ENCODE measurements at regions not wholly inside any gene's neighbourhood (a gene's known extent, or its start where the extent isn't known, plus 50 kb on each side); places are given as distances from the start of the nearest gene placed in this dataset.
"Not testable (repeated sequence)": the region's sequence is repeated elsewhere in the genome, so short reads cannot be mapped to it uniquely, and the experiment has no call there.

DNA sequence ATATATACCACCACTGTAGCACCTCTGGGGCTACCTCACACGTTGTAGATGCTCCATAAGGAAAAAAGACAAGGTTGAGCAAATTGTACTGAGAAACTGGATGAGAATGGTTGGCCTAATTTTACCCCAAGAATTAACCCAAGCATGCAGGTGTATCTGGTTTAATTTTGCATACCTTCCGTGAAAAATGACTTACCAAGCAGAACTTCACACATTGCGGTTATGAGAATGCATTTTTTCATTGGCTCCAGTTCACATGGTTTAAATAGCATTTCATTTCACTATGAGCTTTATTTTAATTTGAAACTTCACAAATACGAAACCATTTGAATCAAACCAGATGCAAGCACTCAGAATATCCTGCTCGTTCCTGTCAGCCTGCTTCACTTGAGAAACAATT is 512.2 kb downstream of the LTN1 start:
- no peak overlapping the region for H3K4me2 ChIP-seq (ENCODE audit: low read depth, low read length, poor library complexity, severe bottlenecking)
- no peaks in the 10 kb centered on the region for H3K27me3 ChIP-seq (ENCODE audit: insufficient read depth, low read length, poor library complexity, severe bottlenecking)

DNA sequence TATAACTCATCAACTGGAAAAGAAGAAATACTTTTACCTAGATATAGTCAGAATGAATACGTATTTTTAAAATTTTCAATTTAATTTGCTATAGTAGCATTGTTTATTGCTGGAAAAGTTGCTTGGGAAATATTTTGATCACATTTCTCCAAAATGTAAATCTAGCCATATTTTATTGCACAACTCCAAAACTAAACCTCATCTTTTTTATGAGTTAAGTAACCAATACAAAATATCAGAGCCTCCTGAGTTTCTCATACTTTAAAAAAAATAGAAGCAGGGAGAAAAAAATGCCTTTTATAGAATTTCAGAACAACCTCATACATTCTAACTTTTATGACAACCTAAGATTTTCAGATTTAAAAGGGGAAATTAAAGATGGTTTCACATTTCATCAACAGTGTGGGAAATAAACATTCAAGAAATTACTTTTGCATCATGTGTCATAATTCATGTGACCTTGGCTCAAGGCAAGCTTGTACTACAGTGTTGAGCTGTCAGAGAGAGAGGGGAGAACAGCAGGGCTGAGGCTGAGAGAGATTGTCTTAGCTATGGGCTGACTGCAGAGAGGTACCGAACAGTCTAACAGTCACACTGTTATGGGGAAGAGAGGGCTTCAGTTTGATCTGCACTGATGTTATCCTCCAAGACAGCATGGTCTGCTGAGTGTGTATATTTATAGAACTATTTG is 519.0 kb downstream of the LTN1 start:
- H3K4me2 ChIP-seq (ENCODE audit: low read depth, low read length, poor library complexity, severe bottlenecking): no peak overlapping the region

More for the DNA sequence above, 512.2 kb downstream of the LTN1 start:
- Histone ChIP-seq H3K9me2 (replicated peaks; ENCODE audit: low read depth, low read length) (no peaks in the 10 kb centered on the region), H3F3A (ENCODE audit: low read depth) (no peaks in the 10 kb centered on the region), H3K9me3 (ENCODE audit: insufficient read depth, low read depth, low read length) (0 out of 2 replicates have a peak, but pooled peaks cover 3% of the 10 kb centered on the region), H3K4me1 (ENCODE audit: insufficient read depth, low read length, poor library complexity, severe bottlenecking) (no peaks in the 10 kb centered on the region), H3K4me3 (ENCODE audit: low read length, poor library complexity, severe bottlenecking) (no peak overlapping the region), H3K9ac (ENCODE audit: low read depth, low read length, poor library complexity, severe bottlenecking) (no peak overlapping the region), H2AFZ (ENCODE audit: low read length) (no peak overlapping the region), H3K36me3 (ENCODE audit: insufficient read depth, low read length) (no peaks in the 10 kb centered on the region), H3K79me2 (ENCODE audit: insufficient read depth, low read length) (no peaks in the 10 kb centered on the region), H4K20me1 (ENCODE audit: insufficient read depth, low read length, poor library complexity, severe bottlenecking) (no peaks in the 10 kb centered on the region)
- no peak for TF ChIP-seq EZH2phosphoT487 (IDR thresholded peaks at IDR 0.05; ENCODE audit: borderline replicate concordance)
- TF ChIP-seq, protein P1, sequence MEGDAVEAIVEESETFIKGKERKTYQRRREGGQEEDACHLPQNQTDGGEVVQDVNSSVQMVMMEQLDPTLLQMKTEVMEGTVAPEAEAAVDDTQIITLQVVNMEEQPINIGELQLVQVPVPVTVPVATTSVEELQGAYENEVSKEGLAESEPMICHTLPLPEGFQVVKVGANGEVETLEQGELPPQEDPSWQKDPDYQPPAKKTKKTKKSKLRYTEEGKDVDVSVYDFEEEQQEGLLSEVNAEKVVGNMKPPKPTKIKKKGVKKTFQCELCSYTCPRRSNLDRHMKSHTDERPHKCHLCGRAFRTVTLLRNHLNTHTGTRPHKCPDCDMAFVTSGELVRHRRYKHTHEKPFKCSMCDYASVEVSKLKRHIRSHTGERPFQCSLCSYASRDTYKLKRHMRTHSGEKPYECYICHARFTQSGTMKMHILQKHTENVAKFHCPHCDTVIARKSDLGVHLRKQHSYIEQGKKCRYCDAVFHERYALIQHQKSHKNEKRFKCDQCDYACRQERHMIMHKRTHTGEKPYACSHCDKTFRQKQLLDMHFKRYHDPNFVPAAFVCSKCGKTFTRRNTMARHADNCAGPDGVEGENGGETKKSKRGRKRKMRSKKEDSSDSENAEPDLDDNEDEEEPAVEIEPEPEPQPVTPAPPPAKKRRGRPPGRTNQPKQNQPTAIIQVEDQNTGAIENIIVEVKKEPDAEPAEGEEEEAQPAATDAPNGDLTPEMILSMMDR (conservative IDR thresholded peaks at IDR 0.05; ENCODE audit: low read length): no peak

DNA sequence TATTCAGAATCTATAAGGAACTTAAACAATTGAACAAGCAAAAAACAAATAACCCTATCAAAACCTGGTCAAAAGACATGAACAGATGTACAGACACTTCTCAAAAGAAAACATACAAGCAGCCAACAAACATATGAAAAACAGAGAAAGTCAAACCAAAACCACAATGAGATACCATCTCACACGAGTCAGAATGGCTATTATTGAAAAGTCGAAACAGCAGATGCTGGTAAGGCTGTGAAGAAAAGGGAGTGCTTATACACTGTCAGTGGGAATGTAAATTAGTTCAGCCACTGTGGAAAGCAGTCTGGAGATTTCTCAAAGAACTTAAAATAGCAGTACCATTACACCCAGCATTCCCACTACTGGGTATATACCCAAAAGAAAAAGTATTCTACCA is 520.1 kb downstream of the LTN1 start:
- not testable (repeated sequence) for H3K79me2 ChIP-seq (ENCODE audit: insufficient read depth, low read length); H3K4me2 ChIP-seq (ENCODE audit: low read depth, low read length, poor library complexity, severe bottlenecking); H3K9ac ChIP-seq (ENCODE audit: low read depth, low read length, poor library complexity, severe bottlenecking); H3K27me3 ChIP-seq (ENCODE audit: insufficient read depth, low read length, poor library complexity, severe bottlenecking); H3K9me3 ChIP-seq (ENCODE audit: insufficient read depth, low read depth, low read length); H3K9me2 ChIP-seq (replicated peaks; ENCODE audit: low read depth, low read length); H3K36me3 ChIP-seq (ENCODE audit: insufficient read depth, low read length); H2AFZ ChIP-seq (ENCODE audit: low read length); H3K4me1 ChIP-seq (ENCODE audit: insufficient read depth, low read length, poor library complexity, severe bottlenecking); H3K4me3 ChIP-seq (ENCODE audit: low read length, poor library complexity, severe bottlenecking); H4K20me1 ChIP-seq (ENCODE audit: insufficient read depth, low read length, poor library complexity, severe bottlenecking); H3F3A ChIP-seq (ENCODE audit: low read depth)

More for the DNA sequence above, 519.0 kb downstream of the LTN1 start:
- H3K27me3 ChIP-seq (ENCODE audit: insufficient read depth, low read length, poor library complexity, severe bottlenecking): no peaks in the 10 kb centered on the region
- H3K9me3 ChIP-seq (ENCODE audit: insufficient read depth, low read depth, low read length): no peaks in the 10 kb centered on the region
- no peak overlapping the region for H3K9ac ChIP-seq (ENCODE audit: low read depth, low read length, poor library complexity, severe bottlenecking)
- H3K9me2 ChIP-seq (replicated peaks; ENCODE audit: low read depth, low read length): no peaks in the 10 kb centered on the region
- no peaks in the 10 kb centered on the region for H3K79me2 ChIP-seq (ENCODE audit: insufficient read depth, low read length)
- H4K20me1 ChIP-seq (ENCODE audit: insufficient read depth, low read length, poor library complexity, severe bottlenecking): no peaks in the 10 kb centered on the region
- no peak overlapping the region for H2AFZ ChIP-seq (ENCODE audit: low read length)
- no peaks in the 10 kb centered on the region for H3K4me1 ChIP-seq (ENCODE audit: insufficient read depth, low read length, poor library complexity, severe bottlenecking)
- H3K4me3 ChIP-seq (ENCODE audit: low read length, poor library complexity, severe bottlenecking): no peak overlapping the region
- H3F3A ChIP-seq (ENCODE audit: low read depth): no peaks in the 10 kb centered on the region
- H3K36me3 ChIP-seq (ENCODE audit: insufficient read depth, low read length): no peaks in the 10 kb centered on the region
- TF ChIP-seq, protein P1 (conservative IDR thresholded peaks at IDR 0.05; ENCODE audit: low read length): no peak
- TF ChIP-seq EZH2phosphoT487 (IDR thresholded peaks at IDR 0.05; ENCODE audit: borderline replicate concordance): no peak

DNA sequence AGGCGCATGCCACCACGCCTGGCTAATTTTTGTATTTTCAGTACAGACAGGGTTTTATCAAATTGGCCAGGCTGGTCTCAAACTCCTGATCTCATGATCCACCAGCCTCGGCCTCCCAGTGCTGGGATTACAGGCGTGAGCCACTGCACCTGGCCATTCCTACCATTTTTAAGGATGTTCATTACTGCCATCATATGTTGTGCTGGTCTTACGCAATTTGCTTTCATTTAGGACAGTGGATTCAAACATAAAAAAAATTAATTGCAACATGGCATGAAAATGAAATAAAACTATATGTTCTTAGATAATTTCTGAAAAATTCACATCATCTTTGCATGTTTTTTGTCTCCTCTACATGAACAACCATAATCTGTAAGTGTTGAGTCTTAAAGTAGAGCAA is 527.7 kb downstream of the LTN1 start:
- Histone ChIP-seq H3K27me3 (ENCODE audit: insufficient read depth, low read length, poor library complexity, severe bottlenecking) (no peaks in the 10 kb centered on the region), H3K36me3 (ENCODE audit: insufficient read depth, low read length) (no peaks in the 10 kb centered on the region)

More for the DNA sequence above, 527.7 kb downstream of the LTN1 start:
- no peaks in the 10 kb centered on the region for H3K9me3 ChIP-seq (ENCODE audit: insufficient read depth, low read depth, low read length)
- no peak for TF ChIP-seq EZH2phosphoT487 (IDR thresholded peaks at IDR 0.05; ENCODE audit: borderline replicate concordance)
- TF ChIP-seq, protein P1 (conservative IDR thresholded peaks at IDR 0.05; ENCODE audit: low read length): no peak
- no peaks in the 10 kb centered on the region for H3K4me1 ChIP-seq (ENCODE audit: insufficient read depth, low read length, poor library complexity, severe bottlenecking)
- H3F3A ChIP-seq (ENCODE audit: low read depth): no peaks in the 10 kb centered on the region
- H3K79me2 ChIP-seq (ENCODE audit: insufficient read depth, low read length): no peaks in the 10 kb centered on the region
- H2AFZ ChIP-seq (ENCODE audit: low read length): no peak overlapping the region
- no peak overlapping the region for H3K9ac ChIP-seq (ENCODE audit: low read depth, low read length, poor library complexity, severe bottlenecking)
- no peaks in the 10 kb centered on the region for H4K20me1 ChIP-seq (ENCODE audit: insufficient read depth, low read length, poor library complexity, severe bottlenecking)
- H3K4me3 ChIP-seq (ENCODE audit: low read length, poor library complexity, severe bottlenecking): no peak overlapping the region
- no peak overlapping the region for H3K4me2 ChIP-seq (ENCODE audit: low read depth, low read length, poor library complexity, severe bottlenecking)
- no peaks in the 10 kb centered on the region for H3K9me2 ChIP-seq (replicated peaks; ENCODE audit: low read depth, low read length)

All from Loucy (cell line).